Muscle layer of duodenum (tissue), 2 donors: ENCODE measurements at regions not wholly inside any gene's neighbourhood (a gene's known extent, or its start where the extent isn't known, plus 50 kb on each side); places are given as distances from the start of the nearest gene placed in this dataset.

Experiments used
- H3K27ac ChIP-seq: one replicate; pipeline ENCODE4 v1.7.0; 2013; ENCODE audit warnings: mild to moderate bottlenecking, low read length
- H3K27me3 ChIP-seq: one replicate; pipeline ENCODE4 v1.7.0; 2013; ENCODE audit warnings: low read depth, mild to moderate bottlenecking, control low read depth, low read length
- H3K36me3 ChIP-seq, 2 donors: one replicate each; pipeline ENCODE4 v1.7.0; 2013; ENCODE audit warnings: low read length in 2 of 2, control low read depth in 1 of 2, mild to moderate bottlenecking in 1 of 2; ENCODE audit not compliant: insufficient read depth in 2 of 2, control insufficient read depth in 1 of 2
- H3K4me1 ChIP-seq, 2 donors: one replicate each; pipeline ENCODE4 v1.7.0; 2013; ENCODE audit warnings: low read length in 2 of 2, mild to moderate bottlenecking in 2 of 2, control low read depth in 1 of 2, moderate library complexity in 1 of 2; ENCODE audit not compliant: insufficient read depth in 2 of 2, control insufficient read depth in 1 of 2
- H3K4me3 ChIP-seq, 2 donors: one replicate each; pipeline ENCODE4 v1.7.0; 2013; ENCODE audit warnings: low read length in 2 of 2, low read depth in 1 of 2, mild to moderate bottlenecking in 1 of 2
- H3K9me3 ChIP-seq, 2 donors: one replicate each; pipeline ENCODE4 v1.7.0; 2013; ENCODE audit warnings: low read length in 2 of 2, control low read depth in 1 of 2, mild to moderate bottlenecking in 1 of 2; ENCODE audit not compliant: control insufficient read depth in 1 of 2
- donor health status: healthy.

GRCh38 chr6:105553171-105553570 lies 150.3 kb upstream of the PREP start:
- Histone ChIP-seq H3K4me1 (peaks cover 0 to 5% of the 10 kb centered on the region in 2 donors), H3K9me3 (no peaks in the 10 kb centered on the region), H3K4me3 (no peak overlapping the region), H3K27ac (no peak overlapping the region), H3K36me3 (no peaks in the 10 kb centered on the region), H3K27me3 (no peaks in the 10 kb centered on the region)

GRCh38 chr6:105550955-105551620 lies 148.2 kb upstream of the PREP start:
- Histone ChIP-seq H3K4me1 (peaks cover 0 to 5% of the 10 kb centered on the region in 2 donors), H3K27ac (no peak overlapping the region), H3K27me3 (no peaks in the 10 kb centered on the region), H3K36me3 (no peaks in the 10 kb centered on the region), H3K4me3 (no peak overlapping the region), H3K9me3 (no peaks in the 10 kb centered on the region)

- no peak overlapping the region for H3K4me3 ChIP-seq
- no peak overlapping the region for H3K27ac ChIP-seq
- no peaks in the 10 kb centered on the region for H3K36me3 ChIP-seq
These were observed 143.9 kb upstream of the PREP start for GRCh38 chr6:105546754-105547153.

DNA sequence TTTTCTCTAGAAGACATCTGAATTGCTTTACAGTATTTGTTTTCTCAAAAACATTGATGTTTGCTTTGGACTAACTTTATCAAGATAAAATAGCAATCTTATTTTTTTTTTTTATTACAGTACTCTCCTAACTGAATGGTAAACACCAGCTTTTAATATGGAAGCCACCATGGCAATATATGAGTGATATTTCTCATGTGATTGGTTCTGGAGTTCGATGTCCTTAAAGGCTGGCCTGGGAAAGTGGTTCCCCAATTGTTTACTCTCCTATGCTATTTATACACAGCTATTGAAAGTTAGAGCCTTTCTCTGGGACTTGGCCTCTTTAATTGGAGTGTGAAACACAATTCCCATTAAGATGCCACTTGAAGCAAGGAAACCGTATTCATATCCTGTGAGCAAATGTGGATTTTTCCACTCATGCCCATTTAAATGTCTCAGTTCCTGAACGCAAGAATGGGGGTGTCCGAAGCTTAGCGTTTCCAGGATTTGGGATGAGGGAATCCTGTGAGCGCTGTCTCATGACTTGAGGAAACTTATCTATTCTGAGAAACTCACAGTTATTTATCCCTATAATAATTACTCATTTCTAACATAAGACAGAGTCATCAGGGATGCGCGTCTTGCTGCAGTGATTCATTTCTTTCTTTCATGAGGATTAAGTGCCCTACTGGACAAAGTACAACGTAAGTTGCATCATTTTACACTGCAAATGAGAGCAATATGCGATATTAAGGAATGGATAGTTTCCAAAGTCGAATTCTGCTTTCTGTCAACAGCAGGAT lies 143.3 kb upstream of the PREP start:
- no peak overlapping the region for H3K27ac ChIP-seq
- no peaks in the 10 kb centered on the region for H3K4me1 ChIP-seq
- no peaks in the 10 kb centered on the region for H3K9me3 ChIP-seq
- H3K4me3 ChIP-seq = no peak overlapping the region
- H3K36me3 ChIP-seq = no peaks in the 10 kb centered on the region
- H3K27me3 ChIP-seq = no peaks in the 10 kb centered on the region

More at GRCh38 chr6:105546754-105547153, 143.9 kb upstream of the PREP start:
- Histone ChIP-seq H3K4me1 (peaks cover 0 to 4% of the 10 kb centered on the region in 2 donors), H3K9me3 (no peaks in the 10 kb centered on the region), H3K27me3 (no peaks in the 10 kb centered on the region)

DNA sequence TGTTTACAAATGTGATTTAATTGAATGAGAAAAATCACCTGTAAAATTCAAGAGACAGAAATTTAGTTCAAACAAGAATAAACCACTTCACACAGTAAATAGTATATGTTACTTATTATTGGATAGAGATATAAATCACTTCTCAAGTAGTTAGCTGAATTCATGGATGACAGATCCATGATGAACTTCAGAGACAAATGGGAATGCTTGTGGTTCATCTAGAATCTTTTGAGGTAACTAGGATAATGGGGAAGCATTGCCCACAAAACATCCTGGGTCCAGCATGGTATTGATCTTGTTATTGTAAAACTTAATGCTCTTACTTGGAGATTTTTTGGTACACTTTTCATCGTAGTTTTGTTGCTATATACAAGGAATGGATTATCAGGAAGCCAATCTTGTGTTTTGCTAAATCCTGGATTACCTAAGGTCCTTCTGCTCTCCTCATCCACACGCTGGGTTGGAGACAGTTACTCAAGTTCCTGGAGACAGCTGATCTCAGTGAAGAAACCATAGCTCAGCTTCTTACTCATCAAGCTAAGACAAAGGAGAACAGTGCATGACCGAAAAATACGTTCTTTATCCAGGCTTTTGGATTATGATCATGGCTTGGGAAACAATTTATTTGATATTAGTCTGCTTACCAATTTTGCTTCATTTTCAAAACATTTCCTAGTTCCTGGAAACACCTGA lies 142.5 kb upstream of the PREP start:
- H3K27me3 ChIP-seq = no peaks in the 10 kb centered on the region
- H3K4me3 ChIP-seq = no peak overlapping the region
- H3K36me3 ChIP-seq = no peaks in the 10 kb centered on the region
- no peak overlapping the region for H3K27ac ChIP-seq
- no peaks in the 10 kb centered on the region for H3K4me1 ChIP-seq
- H3K9me3 ChIP-seq = no peaks in the 10 kb centered on the region

GRCh38 chr6:105539911-105540310 lies 137.0 kb upstream of the PREP start:
- no peaks in the 10 kb centered on the region for H3K27me3 ChIP-seq
- no peaks in the 10 kb centered on the region for H3K4me1 ChIP-seq
- no peaks in the 10 kb centered on the region for H3K36me3 ChIP-seq
- no peaks in the 10 kb centered on the region for H3K9me3 ChIP-seq
- no peak overlapping the region for H3K27ac ChIP-seq
- no peak overlapping the region for H3K4me3 ChIP-seq

GRCh38 chr6:105537981-105538578 lies 135.2 kb upstream of the PREP start:
- Histone ChIP-seq H3K9me3 (no peaks in the 10 kb centered on the region), H3K36me3 (no peaks in the 10 kb centered on the region), H3K4me3 (no peak overlapping the region), H3K27me3 (no peaks in the 10 kb centered on the region), H3K27ac (no peak overlapping the region), H3K4me1 (no peaks in the 10 kb centered on the region)

- Histone ChIP-seq H3K4me1 (no peaks in the 10 kb centered on the region), H3K27me3 (no peaks in the 10 kb centered on the region), H3K36me3 (no peaks in the 10 kb centered on the region), H3K4me3 (no peak overlapping the region), H3K9me3 (no peaks in the 10 kb centered on the region), H3K27ac (no peak overlapping the region)
These were observed 134.1 kb upstream of the PREP start for GRCh38 chr6:105536961-105537360.

DNA sequence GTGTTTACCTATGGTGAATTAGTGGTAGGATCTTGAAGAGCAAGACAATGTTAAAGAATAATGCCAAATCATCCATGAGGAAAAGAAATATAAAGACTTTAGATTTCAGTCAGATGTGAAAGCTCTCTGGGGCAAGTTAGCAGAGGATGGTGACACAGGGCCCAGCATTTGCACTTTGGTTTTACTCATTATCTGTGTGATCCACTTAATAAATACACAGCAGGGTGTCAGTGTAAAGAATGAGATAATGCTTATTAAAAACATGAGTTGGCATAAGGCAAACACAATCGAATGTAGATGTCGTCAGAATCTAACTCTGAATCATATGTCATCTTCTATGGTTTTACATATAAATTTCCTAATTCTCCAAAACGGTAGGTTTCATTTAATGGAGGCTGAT lies 130.4 kb upstream of the PREP start:
- Histone ChIP-seq H3K9me3 (no peaks in the 10 kb centered on the region), H3K4me1 (no peaks in the 10 kb centered on the region), H3K27me3 (no peaks in the 10 kb centered on the region), H3K36me3 (no peaks in the 10 kb centered on the region), H3K4me3 (no peak overlapping the region), H3K27ac (no peak overlapping the region)

DNA sequence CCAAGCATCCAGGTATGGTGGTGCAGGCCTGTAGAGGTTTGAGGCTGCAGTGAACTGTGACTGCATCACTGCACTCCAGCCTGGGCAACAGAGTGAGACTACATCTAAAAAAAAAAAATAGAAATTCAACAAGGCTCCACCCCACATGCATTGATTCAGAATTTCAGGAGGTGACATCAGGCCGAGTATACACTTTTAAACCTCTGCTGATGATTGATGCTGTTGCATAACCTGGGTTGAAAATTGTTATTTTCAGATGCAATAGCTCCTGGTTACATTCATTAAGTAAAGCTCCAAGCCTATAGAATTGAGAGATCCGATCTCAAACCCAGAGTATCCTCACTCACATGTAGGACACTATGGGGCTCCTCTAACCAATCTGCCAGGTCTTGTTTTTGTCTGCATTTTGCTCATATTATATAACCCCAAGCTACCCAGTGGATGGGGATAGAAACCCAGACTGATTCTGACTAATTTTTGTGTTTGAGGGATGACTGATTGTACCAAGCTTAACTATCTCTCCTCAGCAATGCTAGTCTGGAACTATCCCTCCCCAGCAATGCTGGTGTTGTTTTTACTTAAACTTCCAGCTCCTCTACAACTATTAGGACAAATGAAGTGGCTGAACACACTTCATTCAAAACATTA lies 123.5 kb upstream of the PREP start:
- Histone ChIP-seq H3K4me1 (no peaks in the 10 kb centered on the region), H3K4me3 (no peak overlapping the region), H3K36me3 (no peaks in the 10 kb centered on the region), H3K9me3 (no peaks in the 10 kb centered on the region), H3K27me3 (no peaks in the 10 kb centered on the region), H3K27ac (no peak overlapping the region)
